ENCODE measurements at regions not wholly inside any gene's neighbourhood (a gene's known extent, or its start where the extent isn't known, plus 50 kb on each side); places are given as distances from the start of the nearest gene placed in this dataset.
"Not testable (repeated sequence)": the region's sequence is repeated elsewhere in the genome, so short reads cannot be mapped to it uniquely, and the experiment has no call there.

DNA sequence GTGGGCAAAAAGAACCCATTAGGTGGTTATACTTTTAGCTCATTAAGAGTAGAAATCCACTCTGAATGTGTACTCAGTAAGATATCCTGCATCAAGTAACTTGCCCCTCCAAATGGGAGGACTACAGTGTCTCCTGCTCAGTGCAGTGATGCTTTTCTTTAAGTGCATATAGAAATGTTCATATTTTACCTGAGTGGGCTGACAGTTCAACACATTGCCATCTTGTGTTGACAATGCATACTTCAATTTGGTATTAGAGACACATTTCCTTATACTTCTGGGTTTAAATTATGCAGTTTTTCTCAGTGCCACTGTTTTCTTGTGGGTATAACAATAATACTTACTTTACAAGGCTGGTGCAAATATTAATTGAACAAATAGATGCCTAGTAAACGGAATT is 318.6 kb upstream of the TMPRSS15 start:
- DNase-seq (ENCODE audit: low spot score), result no peak

DNA sequence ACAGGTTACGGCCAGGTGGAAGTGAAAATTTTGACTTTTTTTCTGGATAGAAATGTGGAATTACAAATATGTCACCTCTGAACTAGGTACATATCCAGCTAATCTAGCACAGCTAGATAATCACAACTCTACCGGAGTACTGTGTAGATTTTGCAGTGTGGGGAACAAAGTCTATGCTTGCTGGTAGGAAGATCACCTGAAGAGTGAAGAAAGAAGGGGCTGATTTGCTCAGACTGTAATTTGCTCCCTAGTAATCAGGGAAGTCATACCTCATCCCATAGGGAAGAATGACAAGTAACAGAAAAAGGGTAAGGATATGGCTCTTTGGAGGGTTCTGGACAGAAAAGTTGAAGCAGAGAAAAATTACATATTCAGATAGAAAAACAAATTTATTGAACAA is 319.6 kb upstream of the TMPRSS15 start:
- DNase-seq (ENCODE audit: low spot score), result no peak

DNA sequence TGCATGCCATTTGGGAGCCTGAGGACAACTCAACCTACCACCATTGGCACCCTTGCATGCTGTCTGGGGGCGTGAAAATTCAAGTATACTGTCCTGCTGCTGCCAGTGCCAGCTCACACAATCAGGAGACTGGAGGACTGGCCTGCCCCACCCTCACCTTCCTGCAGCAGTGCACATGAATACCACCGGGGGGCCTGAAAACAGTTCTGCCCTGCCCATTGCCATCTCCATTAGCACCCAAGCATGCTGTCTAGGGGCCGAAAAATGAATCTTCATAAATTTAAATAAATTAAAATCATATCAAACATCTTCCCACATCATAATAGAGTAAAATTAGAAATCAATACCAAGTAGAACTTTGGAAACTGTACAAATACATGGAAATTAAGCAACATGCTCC is 322.1 kb upstream of the TMPRSS15 start:
- DNase-seq (ENCODE audit: low spot score), result no peak

DNA sequence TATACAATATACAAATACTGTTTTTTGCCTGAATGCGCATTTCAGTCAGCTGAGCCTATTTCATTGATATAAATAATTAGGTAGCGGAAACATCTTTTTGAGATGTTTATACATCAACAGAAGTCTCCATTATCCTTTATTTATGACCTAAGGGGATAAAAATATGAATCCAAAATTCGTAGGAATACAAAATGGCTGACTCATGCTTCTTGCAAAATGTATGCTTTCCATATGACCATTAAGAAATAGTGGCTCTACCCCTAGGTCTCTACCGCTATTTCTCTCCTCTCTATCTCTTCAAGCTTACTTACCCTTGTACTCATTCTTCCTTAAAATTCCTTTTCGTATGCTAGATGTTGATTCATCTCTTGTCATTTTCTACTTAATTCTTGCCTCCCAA is 338.4 kb upstream of the TMPRSS15 start:
- no peak for DNase-seq (ENCODE audit: low spot score)

DNA sequence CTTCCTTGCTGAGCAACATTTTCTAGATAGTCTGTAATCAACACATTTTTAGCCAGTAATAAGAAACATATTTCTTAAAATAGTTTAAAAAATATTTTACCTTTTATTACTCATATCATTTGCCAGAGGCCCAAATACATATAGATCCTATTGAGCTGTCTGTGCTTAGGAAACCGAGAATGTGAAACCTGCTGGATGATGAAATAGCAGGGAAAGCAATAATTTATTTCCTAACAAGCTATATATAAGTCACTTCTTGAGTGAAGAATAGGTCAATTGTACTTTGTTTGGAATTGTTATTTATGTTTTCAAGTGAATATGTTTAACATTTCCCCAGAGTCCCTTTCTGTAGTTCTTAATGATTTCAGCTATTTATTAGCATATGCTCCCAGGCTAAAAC is 339.9 kb upstream of the TMPRSS15 start:
- no peak for DNase-seq (ENCODE audit: low spot score)

DNA sequence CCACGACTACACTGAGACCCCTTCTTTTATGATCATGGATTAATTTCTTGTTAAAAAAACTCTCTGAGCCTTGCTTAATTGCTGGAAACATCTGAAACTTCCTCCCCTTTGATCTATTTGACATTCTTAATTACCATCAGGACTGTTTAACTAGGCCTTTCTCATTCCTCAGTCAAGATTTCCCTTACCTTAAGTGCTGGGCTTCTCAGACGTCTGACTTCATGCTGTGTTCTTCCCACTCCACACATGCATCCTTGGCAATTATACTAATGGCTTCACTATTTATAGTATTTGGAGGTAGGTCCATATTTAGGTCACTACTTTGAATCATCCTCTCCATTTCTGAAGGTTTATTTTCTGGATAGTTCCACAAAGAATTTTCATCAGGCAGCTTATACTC is 341.3 kb upstream of the TMPRSS15 start:
- no peak for DNase-seq (ENCODE audit: low spot score)

DNA sequence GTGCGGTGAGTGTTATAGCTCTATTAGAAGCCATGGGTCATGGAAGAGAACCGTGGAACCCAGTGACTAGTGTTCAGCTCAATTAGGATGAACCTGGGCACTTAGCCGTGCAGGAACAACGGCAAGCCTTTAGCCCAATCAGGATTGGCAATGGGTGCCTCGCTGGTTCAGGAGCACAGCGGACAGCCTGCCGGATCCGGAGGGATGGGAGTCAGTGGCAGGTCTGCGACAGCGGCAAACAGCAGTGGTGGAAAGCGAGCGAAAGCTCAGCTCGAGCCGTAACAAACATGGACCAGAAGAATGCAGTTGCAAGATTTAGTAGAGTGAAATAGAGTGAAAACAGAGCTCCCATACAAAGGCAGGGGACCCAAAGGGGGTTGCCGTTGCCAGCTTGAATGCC is 349.3 kb upstream of the TMPRSS15 start:
- DNase-seq (ENCODE audit: low spot score), result not testable (repeated sequence)

DNA sequence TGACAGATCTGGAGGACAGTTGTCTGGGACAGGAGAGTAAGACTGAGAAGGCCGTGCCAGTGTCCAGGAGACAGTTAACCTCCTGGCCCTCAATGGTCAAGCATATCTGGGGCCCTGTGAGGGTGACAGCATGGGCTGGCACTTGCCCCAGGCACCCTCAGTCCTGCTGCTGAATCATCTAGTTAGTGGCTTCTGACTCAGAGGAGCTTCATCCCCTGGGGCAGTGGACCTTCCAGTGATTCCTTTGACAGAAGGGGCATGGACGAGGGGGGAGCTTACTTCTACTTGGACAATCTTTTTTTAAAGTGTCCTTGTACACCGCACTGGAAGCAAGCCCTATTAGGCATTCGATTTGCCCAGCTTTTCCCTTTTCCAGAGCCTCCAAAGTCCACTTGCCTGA is 352.7 kb upstream of the TMPRSS15 start:
- not testable (repeated sequence) for DNase-seq (ENCODE audit: low spot score)

DNA sequence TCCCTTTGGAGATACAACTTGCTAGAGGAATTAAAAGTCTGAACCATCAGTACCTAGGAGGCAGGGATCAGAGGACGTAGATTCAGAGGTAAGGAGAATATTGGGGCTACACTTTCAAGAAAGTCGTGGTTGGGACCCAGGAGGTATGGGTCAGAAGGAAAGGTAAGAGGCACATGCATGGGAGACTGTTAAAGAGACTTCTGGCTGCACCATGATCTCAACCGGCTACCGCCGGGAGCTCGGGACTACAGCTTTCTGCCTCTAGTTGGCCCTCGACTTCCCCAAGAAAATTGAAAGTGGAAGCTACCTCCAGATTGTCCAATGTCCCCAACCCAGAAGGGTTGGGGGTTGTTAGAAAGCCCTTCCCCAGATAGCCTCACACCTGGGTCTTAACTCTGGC is 355.7 kb upstream of the TMPRSS15 start:
- no peak for DNase-seq (ENCODE audit: low spot score)

DNA sequence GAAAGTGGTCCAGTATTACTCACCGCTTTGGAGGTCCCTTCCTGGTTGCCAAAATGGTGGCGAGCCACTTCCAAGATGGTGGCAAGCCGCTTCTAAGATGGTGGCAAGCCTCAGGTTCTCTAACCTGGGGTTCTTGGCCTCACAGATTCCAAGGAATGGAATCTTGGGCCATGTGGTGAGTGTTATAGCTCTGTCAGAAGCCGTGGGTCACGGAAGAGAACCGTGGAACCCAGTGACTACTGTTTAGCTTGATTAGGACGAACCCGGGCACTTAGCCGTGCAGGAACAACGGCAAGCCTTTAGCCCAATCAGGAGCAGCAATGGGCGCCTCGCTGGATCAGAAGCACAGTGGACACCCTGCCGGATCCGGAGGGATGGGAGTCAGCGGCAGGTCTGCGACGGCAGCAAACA is 356.2 kb upstream of the TMPRSS15 start:
- DNase-seq (ENCODE audit: low spot score), result no peak

DNA sequence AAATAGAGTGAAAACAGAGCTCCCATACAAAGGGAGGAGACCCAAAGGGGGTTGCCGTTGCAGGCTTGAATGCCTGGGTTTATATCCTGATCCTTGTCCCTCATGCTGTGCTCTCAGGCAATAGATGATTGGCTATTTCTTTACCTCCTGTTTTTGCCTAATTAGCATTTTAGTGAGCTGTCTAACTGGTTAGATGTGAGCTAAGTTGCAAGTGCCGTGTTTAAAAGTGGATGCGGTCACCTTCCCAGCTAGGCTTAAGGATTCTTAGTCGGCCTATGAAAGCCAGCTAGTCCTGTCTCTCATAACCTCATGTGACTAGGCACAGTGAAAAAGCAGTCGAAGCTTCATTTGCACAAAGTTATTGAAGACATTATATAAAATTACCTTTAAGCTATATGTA is 356.7 kb upstream of the TMPRSS15 start:
- DNase-seq (ENCODE audit: low spot score), result no peak

DNA sequence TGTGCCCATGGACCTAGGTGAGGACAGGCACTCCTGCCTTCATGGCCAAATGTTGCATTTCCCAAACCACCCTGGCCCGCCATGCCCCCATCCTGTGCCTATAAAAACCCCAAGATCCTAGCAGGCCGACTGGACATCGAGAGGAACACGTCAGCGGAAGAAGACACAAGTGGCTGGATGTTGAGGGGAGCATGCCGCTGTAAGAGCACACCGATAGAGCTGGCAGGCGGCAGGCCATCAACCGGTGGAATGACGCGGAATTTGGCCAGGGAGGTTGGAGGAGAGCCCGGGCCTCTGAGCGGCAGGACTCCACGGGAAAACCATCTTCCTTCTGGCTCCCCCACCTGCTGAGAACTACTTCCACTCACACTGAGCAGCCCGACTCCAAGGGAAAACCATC is 361.1 kb upstream of the TMPRSS15 start:
- DNase-seq (ENCODE audit: low spot score), result no peak

DNA sequence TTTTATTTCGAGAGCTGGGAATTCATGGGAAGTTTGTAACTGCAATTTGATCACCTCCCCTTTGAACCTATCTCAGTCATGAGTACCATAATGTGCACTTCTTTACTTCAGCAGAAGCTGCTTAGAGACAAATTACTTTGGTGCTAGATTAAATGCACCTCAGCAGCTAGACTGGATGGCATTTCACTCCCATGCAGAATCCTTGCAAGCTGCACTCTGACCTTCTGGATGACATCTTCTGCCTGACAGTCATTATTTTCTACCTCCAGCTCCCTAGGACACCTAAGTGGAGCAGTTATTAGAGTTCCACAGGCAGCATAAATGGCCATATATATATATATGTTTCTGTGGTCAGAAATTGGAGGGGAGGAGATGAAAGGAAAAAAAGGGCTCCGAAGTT is 366.0 kb upstream of the TMPRSS15 start:
- no peak for DNase-seq (ENCODE audit: low spot score)

DNA sequence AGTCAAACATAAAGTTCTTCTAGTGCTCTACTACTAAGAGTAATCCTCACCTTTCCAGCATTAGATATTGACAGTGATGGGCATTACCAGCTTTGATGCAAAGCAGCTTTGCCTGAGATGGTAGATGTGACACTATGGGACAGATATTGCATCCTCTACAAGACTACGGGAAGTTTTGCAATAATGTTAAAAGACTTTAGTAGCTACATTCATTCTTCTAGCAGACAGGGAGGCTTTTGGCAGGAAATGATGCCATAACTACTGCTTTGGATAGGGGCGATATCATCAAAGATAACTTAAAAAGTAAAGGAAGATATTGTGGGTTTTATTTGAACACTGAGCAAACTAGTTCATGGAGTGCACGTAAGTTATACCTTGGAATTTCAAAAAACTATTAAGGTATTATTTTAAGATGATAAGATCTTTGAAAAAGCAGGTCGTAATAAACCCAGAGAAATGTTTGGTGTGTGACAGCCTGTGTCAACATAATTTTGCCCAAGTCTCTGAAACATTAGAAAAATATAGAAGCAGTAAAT is 368.3 kb upstream of the TMPRSS15 start:
- DNase-seq (ENCODE audit: low spot score), result no peak

DNA sequence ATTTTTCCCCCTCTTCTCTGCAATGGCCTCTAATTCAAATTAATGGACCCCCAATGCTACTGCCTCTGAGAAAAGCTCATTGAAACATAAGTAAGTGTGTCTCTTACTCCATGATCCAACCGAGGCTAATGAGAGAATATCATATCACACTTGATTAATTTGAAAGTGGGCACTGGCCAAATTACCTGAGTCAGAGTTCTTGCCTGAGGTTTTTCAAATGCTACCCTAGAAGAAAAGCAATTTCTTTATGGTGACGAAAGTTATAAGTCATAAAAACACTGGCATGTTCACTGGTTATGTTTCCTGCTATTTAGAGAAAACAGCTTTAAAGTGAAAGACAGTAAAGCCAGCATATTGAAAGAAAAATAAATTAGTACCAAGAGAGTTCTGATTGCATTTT is 368.8 kb upstream of the TMPRSS15 start:
- no peak for DNase-seq (ENCODE audit: low spot score)

DNA sequence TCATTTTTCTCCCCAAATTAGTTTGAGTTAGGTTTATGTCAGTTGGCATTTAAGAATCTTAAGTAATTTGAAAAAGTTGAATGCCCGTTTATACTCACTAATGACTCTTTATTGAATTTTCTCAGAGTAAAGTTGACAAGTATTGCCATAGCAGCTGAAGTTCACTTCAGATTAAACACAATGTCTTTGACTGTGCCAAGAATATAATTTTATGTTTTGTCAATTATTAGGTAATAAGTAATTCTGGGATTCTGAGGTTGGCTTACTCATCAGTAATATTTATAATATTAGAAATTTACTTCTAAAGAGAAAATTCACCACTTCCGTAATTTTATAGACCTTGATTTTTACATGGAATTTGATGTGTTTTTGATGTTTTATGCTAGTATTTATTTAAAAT is 369.3 kb upstream of the TMPRSS15 start:
- no peak for DNase-seq (ENCODE audit: low spot score)

DNA sequence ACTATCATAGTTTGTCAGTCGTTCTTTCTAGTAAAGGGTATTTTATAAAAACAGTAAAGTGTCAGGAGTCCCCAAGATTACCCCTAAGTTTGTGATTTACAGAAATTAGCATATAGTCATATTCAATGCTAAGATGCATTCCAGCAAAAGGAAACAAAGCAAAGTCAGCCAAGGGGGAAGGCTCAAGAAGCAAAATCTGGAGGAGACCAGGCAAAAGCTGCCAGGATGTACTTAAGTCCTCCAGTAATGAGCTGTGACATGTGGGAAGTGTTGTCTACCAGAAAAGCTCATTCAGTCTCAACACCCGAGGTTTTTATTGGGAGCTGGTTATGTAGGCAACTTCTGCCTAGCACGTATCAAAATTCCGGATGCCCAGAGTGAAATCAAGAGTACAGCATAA is 373.4 kb upstream of the TMPRSS15 start:
- no peak for DNase-seq (ENCODE audit: low spot score)

DNA sequence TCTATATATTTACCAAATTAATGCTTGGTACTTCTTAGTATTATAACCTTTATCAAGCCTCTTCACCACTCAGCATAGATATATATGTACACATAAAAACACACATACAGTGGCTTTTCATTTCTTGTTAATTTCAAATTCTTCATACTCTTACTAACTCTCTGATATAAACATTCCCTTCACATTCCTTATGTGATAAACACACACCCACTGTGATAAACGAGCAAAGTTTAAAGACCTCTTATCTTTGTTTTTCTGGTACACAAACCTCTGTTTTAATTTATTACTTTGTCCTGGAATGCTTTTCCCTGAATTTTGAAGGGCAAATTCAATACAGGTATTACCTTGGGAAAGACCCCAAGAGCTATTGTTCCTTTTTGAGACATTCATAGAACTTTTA is 379.1 kb upstream of the TMPRSS15 start:
- no peak for DNase-seq (ENCODE audit: low spot score)

DNA sequence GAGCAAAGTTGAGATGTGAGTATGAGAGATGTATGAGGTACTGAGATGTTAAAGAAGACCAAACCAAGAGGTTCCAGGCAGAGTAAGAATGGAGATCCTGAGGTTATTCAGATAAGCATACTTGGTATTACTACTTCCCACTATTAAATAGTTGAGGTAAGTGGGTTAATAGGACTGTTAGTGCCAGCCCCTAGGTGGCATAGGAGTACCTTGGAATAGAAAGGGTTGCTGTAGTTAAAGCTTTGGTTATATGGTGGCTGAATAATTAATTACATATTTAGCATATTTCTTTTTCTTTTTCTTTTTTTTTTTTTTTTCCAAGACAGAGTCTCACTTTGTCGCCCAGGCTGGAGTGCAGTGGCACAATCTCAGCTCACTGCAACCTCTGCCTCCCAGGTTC is 397.9 kb upstream of the TMPRSS15 start:
- peak; percentile 14 for DNase-seq (ENCODE audit: low spot score)

DNA sequence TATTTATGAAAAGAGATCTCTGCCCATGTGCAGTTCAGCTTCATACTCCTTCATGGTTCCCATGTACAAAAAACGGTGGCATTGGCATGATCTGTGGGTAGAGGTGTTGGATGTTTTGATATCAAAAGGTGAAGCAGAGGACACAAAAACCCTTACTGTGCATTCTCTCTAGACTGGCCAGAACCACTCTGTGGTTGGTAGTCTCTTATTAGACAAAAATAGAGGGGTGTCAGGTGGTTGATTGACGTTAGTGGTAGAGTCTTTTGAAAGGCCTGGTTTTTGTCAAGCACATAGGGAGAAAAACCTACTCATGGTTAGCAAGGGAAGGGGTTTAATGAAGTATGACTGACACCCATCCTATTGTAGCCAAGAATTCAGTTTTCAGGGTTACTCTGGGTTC is 400.0 kb upstream of the TMPRSS15 start:
- no peak for DNase-seq (ENCODE audit: low spot score)

DNA sequence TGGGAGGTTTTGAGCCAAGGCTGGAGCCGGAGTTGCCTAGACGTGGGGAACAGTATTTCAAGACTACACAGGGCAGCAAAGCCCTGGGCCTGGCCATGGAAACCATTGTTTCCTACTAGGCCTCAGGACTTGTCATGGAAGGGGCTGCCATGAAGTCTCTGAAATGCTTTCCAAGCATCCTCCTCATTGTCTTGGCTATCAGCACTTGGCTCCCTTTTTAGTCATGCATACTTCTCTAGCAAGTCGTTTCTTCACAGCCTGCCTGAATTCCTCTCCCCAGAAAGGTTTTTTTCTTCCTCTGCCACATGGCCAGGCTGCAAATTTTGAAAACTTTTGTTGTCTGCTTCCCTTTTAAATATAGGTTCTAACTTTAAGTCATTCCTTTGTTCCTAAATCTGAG is 406.6 kb upstream of the TMPRSS15 start:
- DNase-seq (ENCODE audit: low spot score), result no peak

DNA sequence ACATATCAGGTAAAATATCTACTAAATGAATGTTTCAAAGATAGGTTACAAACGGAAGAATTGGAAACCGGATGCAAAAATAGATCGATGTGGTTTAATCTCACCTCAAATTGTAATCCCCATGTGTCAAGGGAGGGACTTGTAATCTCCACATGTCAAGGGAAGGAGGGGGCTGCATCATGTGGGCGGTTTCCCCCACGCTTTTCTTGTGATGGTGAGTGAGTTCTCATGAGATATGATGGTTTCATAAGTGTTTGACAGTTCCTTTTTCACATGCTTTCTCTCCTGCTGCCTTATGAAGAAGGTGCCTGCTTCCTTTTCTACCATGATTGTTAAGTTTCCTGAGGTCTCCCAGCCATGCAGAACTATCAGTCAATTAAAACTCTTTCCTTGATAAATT is 408.7 kb upstream of the TMPRSS15 start:
- no peak for DNase-seq (ENCODE audit: low spot score)

DNA sequence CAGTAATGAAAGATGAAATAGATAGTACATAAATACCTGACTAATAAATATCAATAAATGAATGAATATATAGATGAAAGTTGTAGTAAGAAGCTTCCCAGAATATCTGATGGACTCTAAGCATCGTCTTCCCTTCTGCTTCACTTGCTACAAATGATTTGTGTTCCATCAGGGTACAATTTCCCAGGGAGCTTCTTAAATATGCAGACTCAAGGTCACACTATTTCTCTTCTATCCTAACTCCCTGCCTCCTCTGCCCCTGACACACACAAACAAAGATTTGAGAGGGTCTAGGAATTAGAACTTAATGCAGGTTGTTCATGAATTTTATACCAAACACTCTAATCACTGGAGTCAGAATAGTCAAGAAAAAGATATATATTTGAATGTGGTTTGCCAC is 415.9 kb upstream of the TMPRSS15 start:
- no peak for DNase-seq (ENCODE audit: low spot score)

DNA sequence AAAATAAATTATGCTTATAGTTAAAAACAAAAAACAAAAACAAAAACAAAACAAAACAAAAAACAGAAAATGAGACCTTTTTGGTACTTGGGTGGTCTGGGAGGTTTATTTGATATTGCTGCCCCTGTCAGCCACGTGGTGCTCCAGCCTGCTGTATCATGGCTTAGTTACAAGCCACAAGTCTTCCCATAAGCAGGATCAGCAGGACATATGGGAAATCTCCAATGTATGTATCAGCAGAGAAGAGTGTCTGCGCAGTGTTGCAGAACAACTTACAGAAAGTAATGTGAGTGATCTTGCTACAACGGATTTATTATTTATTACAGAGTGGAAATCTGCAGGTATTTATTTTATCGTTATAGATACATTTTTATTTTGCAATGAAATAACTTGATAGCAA is 423.0 kb upstream of the TMPRSS15 start:
- DNase-seq (ENCODE audit: low spot score), result no peak
